NCI-H446 (cell line): ENCODE measurements at regions not wholly inside any gene's neighbourhood (a gene's known extent, or its start where the extent isn't known, plus 50 kb on each side); places are given as distances from the start of the nearest gene placed in this dataset.
"Not testable (repeated sequence)": the region's sequence is repeated elsewhere in the genome, so short reads cannot be mapped to it uniquely, and the experiment has no call there.

ENCODE experiments used
- DNase-seq, 2 experiments: peaks; one replicate each; lab custom pipeline; 2025; lab: John Stamatoyannopoulos, UW

GRCh38 chr3:137300703-137301102 lies 342.9 kb downstream of the IL20RB start:
- DNase-seq, result no peak

GRCh38 chr3:137304313-137305056 lies 346.7 kb downstream of the IL20RB start:
- DNase-seq, result no peak

DNA sequence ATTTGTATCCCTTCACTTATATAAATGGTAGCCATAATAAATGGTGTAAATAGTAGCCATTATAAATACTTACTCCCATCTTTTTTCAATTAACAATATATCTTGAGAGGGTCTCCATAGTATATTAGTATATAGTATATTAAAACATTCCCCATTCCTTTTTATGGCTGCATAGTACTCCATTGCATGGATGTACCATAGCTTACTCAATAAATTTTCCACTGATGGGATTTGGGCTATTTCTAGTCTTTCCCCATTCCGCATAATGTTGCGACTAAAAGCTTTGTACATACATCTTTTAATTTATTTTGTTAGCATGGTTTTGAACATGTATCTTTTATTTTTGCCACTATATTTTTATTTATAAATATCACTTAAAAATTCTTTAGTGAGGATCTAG lies 366.3 kb downstream of the IL20RB start:
- DNase-seq, result no peak

DNA sequence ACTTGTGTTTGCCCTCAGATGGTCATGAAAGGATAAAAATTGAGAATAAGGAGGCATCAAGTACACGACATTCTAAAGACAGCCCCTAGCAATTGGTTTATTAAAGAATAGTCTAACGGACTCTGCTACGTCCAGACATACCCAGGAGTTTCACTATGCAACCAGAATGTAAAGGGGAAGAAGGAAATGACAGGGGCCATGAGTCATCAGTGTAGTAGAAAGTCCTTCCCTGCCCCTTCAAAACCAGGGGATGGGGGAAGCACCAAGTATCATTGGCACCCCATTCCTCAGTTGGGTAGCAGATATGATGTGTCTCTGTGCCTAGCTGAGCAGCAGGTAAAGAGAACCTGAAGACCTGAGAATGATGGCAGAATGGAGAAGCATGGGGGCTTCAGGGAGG lies 367.4 kb downstream of the IL20RB start:
- DNase-seq, result no peak

DNA sequence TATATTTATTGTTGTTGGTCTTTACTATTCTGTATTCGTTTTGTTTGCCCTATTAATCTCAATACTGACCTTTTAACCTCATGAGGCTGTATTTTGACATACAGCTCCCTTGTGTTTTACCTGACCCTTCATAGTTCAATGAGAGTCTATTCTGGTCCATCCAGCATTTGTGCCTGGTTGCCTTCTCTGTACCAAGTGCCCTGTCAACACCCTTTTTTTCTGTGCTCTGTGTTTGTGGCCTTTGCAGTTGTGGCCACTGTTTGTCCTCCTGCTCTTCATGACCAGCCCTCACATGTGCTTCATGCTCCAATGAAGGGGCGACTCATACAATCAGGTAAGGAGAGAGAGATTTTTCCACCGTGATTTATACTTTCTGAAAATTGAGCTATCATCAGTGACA lies 368.2 kb downstream of the IL20RB start:
- no peak for DNase-seq

GRCh38 chr3:137329594-137329993 lies 371.8 kb downstream of the IL20RB start:
- no peak for DNase-seq

DNA sequence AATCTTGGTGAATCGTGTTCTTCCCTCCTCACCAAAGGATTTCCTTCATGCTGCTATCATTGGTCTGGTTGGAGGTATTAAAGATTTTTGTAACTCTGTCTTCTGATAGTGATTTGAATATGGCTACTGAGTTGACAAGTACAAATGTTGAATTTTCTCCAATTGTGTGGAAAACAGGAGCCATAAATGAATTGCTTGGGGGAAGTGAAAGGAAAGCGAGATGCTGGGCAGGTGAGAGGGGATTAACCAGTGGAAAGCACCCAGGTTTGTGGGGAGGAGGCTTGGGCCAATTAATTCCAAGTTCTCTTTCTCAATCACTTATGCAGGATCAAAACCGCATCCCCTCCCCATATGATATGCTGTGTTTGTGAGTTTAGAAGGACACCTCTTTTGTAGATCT lies 372.5 kb downstream of the IL20RB start:
- no peak for DNase-seq

DNA sequence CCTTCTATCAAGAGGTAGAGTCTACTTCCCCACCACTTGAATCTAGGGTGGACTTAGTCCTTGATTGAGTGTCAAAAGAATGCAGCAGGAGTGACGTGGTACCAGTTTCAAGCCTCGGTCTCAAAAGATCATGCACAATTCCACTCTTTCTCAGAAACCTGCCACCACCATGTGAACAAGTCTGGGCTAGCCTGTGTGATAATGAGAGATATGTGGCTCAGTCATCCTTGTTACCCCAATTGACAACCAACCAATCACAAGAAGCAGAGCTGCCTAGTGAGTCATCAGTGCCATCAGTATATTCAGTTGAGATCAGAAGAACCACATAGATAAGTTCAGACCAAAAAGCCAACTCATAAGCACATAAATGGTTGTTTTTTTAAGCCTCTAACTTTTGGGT lies 374.5 kb downstream of the IL20RB start:
- DNase-seq, result no peak

GRCh38 chr3:137335478-137335877 lies 377.7 kb downstream of the IL20RB start:
- DNase-seq, result no peak

DNA sequence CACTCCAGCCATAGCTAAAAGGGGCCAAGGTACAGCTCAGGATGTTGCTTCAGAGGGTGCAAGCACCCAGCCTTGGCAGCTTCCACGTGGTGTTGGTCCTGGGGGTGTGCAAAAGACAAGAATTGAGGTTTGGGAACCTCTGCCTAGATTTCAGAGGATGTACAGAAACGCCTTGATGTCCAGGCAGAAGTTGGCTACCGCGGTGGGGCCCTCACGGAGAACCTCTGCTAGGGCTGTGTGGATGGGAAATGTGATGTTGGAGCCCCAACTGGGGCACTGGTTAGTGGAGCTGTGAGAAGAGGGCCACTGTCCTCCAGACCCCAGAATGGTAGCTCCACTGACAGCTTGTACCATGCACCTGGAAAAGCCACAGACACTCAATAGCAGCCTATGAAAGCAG lies 380.6 kb downstream of the IL20RB start:
- DNase-seq, result not testable (repeated sequence)

DNA sequence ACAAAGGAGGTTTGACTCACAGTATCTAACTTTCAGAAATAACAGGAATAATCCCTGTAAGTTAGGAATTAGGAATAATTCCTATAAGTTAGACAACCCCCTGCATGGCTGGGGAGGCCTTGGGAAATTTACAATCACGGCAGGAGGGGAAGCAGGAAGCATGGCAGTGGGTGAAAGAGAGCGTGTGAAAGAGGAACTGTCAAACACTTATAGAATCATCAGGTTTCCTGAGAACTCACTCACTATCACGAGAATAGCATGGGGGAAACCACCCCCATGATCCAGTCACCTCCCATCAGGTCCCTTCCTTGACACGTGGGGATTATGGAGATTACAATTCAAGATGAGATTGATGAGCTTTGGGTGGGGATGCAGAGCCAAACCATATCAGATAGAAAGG lies 385.5 kb downstream of the IL20RB start:
- no peak for DNase-seq

- DNase-seq, result no peak
Measured at GRCh38 chr3:137347132-137347531, 389.3 kb downstream of the IL20RB start.

DNA sequence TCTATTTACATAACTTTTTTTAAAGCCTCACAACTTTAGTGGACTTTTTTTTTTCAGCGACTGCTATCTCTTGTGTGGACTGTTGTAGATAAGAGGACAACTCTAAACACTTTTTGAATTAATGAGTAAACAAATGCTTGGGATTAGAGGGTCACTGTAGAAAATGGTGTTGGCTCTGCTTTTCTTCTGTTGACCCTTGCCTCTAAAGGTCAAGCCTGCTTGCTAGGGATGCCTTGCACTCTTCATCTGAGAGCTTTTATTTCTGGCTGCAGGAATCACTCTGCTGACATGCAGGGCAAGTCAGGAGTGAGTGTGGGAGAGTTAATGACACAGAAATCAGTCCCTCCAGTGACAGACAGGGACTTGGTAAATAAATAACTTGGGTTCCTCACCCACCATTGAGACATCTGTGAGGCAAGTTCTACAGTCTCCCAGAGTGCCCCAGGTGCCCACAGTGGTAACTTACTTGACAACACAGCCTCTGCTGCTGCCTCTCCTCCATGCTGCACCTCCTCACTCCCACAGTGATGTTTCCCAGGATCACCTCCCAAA lies 390.1 kb downstream of the IL20RB start:
- no peak for DNase-seq

DNA sequence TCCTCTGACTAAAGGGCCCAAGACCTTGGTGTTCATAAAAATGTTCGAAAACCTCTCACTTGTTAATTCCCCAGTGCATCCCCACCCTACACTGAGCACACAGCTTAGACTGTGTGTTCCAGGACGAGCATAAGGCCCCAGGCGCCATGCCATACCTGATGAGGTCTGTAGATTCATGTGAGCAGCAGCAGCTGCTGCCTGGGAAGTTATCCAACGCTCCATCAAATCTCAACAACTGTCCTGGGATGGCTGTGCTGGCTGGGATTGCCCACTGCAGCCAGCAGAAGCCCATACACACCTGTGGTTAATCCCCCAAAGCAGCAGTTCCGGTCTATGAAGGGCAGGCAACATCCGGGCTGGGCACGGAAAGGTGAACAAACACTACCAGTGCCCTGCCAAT lies 391.2 kb downstream of the IL20RB start:
- DNase-seq, result no peak

DNA sequence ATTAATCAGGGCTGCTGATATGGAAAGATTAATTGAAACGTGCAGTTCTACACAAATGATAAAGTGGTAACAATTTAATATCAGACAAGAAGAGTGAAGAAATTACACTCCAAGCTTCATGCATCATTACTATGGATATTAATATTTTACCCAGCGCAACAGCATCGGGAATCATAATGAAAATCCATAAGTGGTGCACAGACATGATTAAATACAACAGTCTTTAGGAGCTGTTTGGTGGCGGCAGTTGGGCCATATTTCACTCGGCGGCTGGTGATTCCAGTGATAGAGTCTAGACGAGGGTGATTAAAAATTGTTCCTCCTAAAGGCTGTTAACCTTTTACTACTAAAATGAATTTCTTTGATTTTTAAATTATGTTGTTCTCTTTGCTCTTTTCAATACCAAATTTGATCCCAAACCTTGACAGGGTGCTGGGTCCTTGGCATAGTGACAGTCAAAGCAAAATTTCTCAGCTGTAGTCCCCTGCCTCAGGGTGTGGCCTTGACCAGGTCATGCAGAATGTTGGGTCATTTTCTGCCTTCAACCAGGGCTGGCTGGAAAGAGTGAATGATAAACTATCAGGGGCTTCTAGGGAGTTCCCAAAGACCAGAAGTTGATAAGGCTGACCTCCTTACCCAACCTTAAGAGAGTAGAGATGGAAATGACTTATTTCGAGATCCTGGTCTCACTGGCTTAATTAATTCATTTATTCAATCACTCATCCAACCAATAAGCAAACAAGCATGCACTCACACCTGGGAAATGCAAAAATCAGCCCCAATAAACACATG lies 392.0 kb downstream of the IL20RB start:
- DNase-seq, result no peak

- no peak for DNase-seq
Measured at GRCh38 chr3:137360531-137361201, 402.9 kb downstream of the IL20RB start.

DNA sequence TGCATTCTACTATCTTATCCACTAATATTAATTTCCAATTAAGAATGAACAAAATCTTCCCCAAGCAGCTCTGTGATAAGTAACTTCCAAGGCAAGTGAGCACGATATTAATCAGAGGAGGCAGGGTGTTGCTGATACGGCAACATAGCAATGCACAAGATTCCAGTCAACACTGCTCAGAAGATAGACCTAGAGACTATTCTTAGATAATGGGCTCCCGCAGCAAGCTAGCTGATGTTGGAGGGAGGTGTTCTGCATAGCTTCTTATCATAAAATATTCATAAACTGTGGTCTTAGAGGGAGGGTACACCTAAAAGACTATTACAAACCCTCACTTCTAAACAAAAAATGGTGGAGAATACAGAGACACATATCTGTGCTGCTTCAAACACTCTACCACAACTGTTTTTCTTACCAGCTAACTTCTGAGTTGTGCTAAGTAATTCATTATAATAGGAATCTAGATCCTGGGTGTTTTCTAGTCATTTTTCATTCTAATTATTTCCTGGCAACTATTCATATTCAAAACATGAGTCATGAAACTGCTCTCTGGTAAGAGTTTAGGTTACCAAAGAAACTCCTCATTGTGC lies 382.0 kb upstream of the SOX14 start:
- no peak for DNase-seq

- DNase-seq, result no peak
Measured at GRCh38 chr3:137385922-137386321, 378.2 kb upstream of the SOX14 start.

DNA sequence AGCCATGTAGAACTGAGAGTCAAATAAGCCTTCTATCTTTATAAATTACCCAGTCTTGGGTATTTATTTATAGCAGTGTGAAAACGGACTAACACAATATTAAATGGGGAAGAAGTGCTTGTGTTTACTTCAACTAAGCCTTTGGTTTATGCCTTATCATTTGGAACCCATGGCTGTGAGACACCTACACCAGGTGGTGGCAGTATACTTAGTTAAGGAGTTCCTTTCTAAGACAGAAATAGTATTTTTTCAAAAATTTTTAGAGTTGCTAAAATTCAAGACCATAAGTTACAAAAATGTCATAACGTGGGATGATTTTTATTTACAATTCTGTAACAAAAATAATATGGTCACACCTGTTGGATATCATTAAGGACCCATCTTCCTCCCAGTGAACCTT lies 354.5 kb upstream of the SOX14 start:
- DNase-seq, result no peak

- DNase-seq, result no peak
Measured at GRCh38 chr3:137410028-137410427, 354.1 kb upstream of the SOX14 start.

- no peak for DNase-seq
Measured at GRCh38 chr3:137420198-137420995, 343.7 kb upstream of the SOX14 start.
